HL-60 (cell line): ENCODE measurements at regions not wholly inside any gene's neighbourhood (a gene's known extent, or its start where the extent isn't known, plus 50 kb on each side); places are given as distances from the start of the nearest gene placed in this dataset.

ENCODE experiments used
- DNase-seq, 2 experiments: peaks; one replicate each; pipeline ENCODE4 v3.0.0-alpha.2; 2010 to 2020; ENCODE audit warnings: low read depth in 1 of 2, low spot score in 1 of 2
- H3K27ac ChIP-seq: fragments of 250-450 bp; sonication (Bioruptor Pico); replicated peaks from 2 replicates; pipeline ENCODE4 v1.5.1; 2020; ENCODE audit warnings: mild to moderate bottlenecking, moderate library complexity
- H3K27me3 ChIP-seq: fragments of 250-450 bp; sonication (Bioruptor Pico); 2 replicates; pipeline ENCODE4 v1.5.1; 2021; ENCODE audit warnings: mild to moderate bottlenecking, moderate library complexity; ENCODE audit not compliant: insufficient read depth, poor library complexity, severe bottlenecking
- H3K4me3 ChIP-seq: replicated peaks from 2 replicates; pipeline ENCODE4 v1.5.1; 2011; ENCODE audit warnings: mild to moderate bottlenecking, control low read depth, low read length; ENCODE audit not compliant: insufficient read depth
- GABPA ChIP-seq: IDR thresholded peaks from 2 replicates; pipeline ENCODE4 v1.6.1; 2012; ENCODE audit warnings: low read depth
- POLR2AphosphoS5 ChIP-seq: IDR thresholded peaks from 2 replicates; pipeline ENCODE4 v1.6.1; 2012; ENCODE audit warnings: low read depth
- SPI1 ChIP-seq: IDR thresholded peaks from 2 replicates; pipeline ENCODE4 v1.6.1; 2012; ENCODE audit warnings: low read depth, mild to moderate bottlenecking, borderline replicate concordance
- TF ChIP-seq, protein P1 (sequence below): IDR thresholded peaks from one replicate; pipeline ENCODE4 v1.5.1; 2011; ENCODE audit warnings: low read length, control low read depth, inconsistent platforms; ENCODE audit not compliant: insufficient read depth
- TF ChIP-seq, protein P2 (sequence below): IDR thresholded peaks from 2 replicates; pipeline ENCODE4 v1.6.1; 2012; ENCODE audit warnings: low read depth; ENCODE audit not compliant: insufficient replicate concordance

DNA sequence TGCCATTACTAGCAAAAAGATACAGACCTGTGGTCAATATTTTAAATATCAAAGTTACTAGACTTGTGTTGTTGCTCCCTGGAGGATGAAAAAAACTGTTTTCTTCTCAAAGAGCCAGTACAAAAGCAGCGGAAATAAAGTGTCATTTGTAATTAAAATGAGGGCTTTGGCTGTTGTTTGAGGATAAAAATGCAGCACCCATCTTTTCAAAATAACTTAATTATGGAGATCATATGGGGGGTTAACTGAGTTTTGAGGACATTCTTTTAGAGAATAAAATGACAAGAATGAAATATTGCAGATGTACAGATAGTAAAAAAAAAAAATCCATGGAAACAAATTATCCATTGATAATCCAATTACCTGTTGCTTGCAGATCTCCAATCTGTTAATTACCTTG is 1484.4 kb downstream of the LRRC4C start:
- Histone ChIP-seq H3K27ac (no peak overlapping the region), H3K27me3 (no peaks in the 10 kb centered on the region), H3K4me3 (no peak overlapping the region)
- no peak for DNase-seq
- TF ChIP-seq, protein P1, sequence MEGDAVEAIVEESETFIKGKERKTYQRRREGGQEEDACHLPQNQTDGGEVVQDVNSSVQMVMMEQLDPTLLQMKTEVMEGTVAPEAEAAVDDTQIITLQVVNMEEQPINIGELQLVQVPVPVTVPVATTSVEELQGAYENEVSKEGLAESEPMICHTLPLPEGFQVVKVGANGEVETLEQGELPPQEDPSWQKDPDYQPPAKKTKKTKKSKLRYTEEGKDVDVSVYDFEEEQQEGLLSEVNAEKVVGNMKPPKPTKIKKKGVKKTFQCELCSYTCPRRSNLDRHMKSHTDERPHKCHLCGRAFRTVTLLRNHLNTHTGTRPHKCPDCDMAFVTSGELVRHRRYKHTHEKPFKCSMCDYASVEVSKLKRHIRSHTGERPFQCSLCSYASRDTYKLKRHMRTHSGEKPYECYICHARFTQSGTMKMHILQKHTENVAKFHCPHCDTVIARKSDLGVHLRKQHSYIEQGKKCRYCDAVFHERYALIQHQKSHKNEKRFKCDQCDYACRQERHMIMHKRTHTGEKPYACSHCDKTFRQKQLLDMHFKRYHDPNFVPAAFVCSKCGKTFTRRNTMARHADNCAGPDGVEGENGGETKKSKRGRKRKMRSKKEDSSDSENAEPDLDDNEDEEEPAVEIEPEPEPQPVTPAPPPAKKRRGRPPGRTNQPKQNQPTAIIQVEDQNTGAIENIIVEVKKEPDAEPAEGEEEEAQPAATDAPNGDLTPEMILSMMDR: no peak
- TF ChIP-seq GABPA: no peak
- TF ChIP-seq POLR2AphosphoS5: no peak
- TF ChIP-seq SPI1: no peak
- TF ChIP-seq, protein P2, sequence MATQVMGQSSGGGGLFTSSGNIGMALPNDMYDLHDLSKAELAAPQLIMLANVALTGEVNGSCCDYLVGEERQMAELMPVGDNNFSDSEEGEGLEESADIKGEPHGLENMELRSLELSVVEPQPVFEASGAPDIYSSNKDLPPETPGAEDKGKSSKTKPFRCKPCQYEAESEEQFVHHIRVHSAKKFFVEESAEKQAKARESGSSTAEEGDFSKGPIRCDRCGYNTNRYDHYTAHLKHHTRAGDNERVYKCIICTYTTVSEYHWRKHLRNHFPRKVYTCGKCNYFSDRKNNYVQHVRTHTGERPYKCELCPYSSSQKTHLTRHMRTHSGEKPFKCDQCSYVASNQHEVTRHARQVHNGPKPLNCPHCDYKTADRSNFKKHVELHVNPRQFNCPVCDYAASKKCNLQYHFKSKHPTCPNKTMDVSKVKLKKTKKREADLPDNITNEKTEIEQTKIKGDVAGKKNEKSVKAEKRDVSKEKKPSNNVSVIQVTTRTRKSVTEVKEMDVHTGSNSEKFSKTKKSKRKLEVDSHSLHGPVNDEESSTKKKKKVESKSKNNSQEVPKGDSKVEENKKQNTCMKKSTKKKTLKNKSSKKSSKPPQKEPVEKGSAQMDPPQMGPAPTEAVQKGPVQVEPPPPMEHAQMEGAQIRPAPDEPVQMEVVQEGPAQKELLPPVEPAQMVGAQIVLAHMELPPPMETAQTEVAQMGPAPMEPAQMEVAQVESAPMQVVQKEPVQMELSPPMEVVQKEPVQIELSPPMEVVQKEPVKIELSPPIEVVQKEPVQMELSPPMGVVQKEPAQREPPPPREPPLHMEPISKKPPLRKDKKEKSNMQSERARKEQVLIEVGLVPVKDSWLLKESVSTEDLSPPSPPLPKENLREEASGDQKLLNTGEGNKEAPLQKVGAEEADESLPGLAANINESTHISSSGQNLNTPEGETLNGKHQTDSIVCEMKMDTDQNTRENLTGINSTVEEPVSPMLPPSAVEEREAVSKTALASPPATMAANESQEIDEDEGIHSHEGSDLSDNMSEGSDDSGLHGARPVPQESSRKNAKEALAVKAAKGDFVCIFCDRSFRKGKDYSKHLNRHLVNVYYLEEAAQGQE: no peak

DNA sequence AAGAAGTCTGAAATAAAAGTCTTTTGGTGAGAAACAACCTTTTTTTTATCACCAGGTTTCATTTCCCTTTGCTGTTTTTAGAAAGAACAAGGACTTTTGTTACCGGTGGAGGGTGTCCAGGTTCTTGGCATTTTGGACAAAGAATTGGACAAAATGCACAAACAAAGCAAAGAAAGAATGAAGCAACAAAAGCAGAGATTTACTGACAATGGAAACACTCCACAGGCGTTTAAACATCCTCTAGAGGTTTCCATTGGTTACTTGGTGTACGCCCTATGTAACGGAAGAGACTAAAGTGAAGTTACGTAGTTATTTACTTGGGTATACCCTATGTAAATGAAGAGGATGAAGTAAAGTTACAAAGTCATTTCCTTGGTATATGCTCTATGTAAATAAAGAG is 1487.0 kb downstream of the LRRC4C start:
- TF ChIP-seq POLR2AphosphoS5: no peak
- TF ChIP-seq SPI1: no peak
- TF ChIP-seq GABPA: no peak
- TF ChIP-seq, protein P2: no peak
- TF ChIP-seq, protein P1: no peak
- no peak for DNase-seq

DNA sequence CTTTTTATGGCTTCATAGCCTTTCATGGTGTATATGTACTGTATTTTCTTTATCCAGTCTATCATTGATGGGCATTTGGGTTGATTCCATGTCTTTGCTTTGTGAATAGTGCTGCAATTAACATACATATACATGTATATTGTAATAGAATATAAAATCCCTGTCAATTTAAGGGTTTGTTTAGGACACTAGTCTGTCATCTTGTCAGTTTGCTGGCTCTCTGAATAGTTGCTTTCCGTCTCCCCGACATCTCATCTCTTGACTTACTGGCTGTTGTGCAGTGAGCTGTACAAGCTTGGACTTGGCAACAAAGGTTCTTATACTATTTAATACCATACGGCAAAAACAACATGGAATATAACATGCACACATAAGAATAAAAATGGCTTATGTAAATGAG is 1487.5 kb downstream of the LRRC4C start:
- no peak overlapping the region for H3K27ac ChIP-seq
- H3K4me3 ChIP-seq: no peak overlapping the region
- TF ChIP-seq GABPA (no peak), POLR2AphosphoS5 (no peak), SPI1 (no peak)
- TF ChIP-seq, protein P2: no peak
- TF ChIP-seq, protein P1: no peak
- no peaks in the 10 kb centered on the region for H3K27me3 ChIP-seq
- DNase-seq: no peak

More for the DNA sequence above, 1487.0 kb downstream of the LRRC4C start:
- no peak overlapping the region for H3K27ac ChIP-seq
- H3K27me3 ChIP-seq: no peaks in the 10 kb centered on the region
- no peak overlapping the region for H3K4me3 ChIP-seq
